ENCODE measurements at regions not wholly inside any gene's neighbourhood (a gene's known extent, or its start where the extent isn't known, plus 50 kb on each side); places are given as distances from the start of the nearest gene placed in this dataset.

GRCh38 chr14:84477996-84478395 is 1051.9 kb upstream of the FLRT2 start:
- H3K27ac ChIP-seq (ENCODE audit: low read length): no peak overlapping the region
- intact Hi-C loops (cut with micrococcal nuclease; ENCODE audit: unreplicated experiment): no loop called here

GRCh38 chr14:84482256-84483071 is 1047.5 kb upstream of the FLRT2 start:
- no peak for ATAC-seq
- TF ChIP-seq REST (IDR thresholded peaks at IDR 0.05; ENCODE audit: insufficient read depth in 1 of 2, low read depth in 2 of 2, low read length in 1 of 2): no peak
- TF ChIP-seq POLR2AphosphoS5 (IDR thresholded peaks at IDR 0.05; ENCODE audit: low read depth, low read length): no peak
- TF ChIP-seq TCF7L2 (IDR thresholded peaks at IDR 0.05; ENCODE audit: low read depth, low read length): no peak
- TF ChIP-seq CTCF (IDR thresholded peaks at IDR 0.05): no peak
- no peak for TF ChIP-seq SIN3A (IDR thresholded peaks at IDR 0.05; ENCODE audit: borderline replicate concordance, insufficient read depth, low read depth, low read length)
- POLR2A ChIA-PET: interaction anchor here (0.6 kb wide), 1 partner anchor 264 kb away, joined by 3 read pairs; no protein-coding TSS in a partner anchor
- in situ Hi-C loops (cut with HindIII; ENCODE audit: low pct_unique_long_range_greater_than_20kb, low sequenced_read_pairs) (no loop called here), intact Hi-C loops (cut with micrococcal nuclease; ENCODE audit: unreplicated experiment) (no loop called here)
- no peak for DNase-seq (ENCODE audit: low read depth, low spot score)
- H3K27me3 ChIP-seq (ENCODE audit: control insufficient read depth, insufficient read depth, low read length): no peaks in the 10 kb centered on the region
- H3K9me3 ChIP-seq (ENCODE audit: control insufficient read depth, insufficient read depth, low read depth, low read length): no peaks in the 10 kb centered on the region
- no peaks in the 10 kb centered on the region for H3K4me1 ChIP-seq (ENCODE audit: control insufficient read depth, insufficient read depth, low read length)
- no peaks in the 10 kb centered on the region for H3K36me3 ChIP-seq (ENCODE audit: control insufficient read depth, insufficient read depth, low read length)
- H3K27ac ChIP-seq (ENCODE audit: low read length): no peak overlapping the region
- CTCF ChIA-PET: no interaction called here
- BruUV-seq (replicated peaks): no TSS peak
- H3K4me3 ChIP-seq (ENCODE audit: low read depth in 2 of 2, low read length in 2 of 2): no peak overlapping the region

More at GRCh38 chr14:84477996-84478395, 1051.9 kb upstream of the FLRT2 start:
- in situ Hi-C loops (cut with HindIII; ENCODE audit: low pct_unique_long_range_greater_than_20kb, low sequenced_read_pairs): no loop called here
- Histone ChIP-seq H3K9me3 (ENCODE audit: control insufficient read depth, insufficient read depth, low read depth, low read length) (no peaks in the 10 kb centered on the region), H3K27me3 (ENCODE audit: control insufficient read depth, insufficient read depth, low read length) (no peaks in the 10 kb centered on the region), H3K36me3 (ENCODE audit: control insufficient read depth, insufficient read depth, low read length) (no peaks in the 10 kb centered on the region), H3K4me1 (ENCODE audit: control insufficient read depth, insufficient read depth, low read length) (no peaks in the 10 kb centered on the region), H3K4me3 (ENCODE audit: low read depth in 2 of 2, low read length in 2 of 2) (no peak overlapping the region)
- CTCF ChIA-PET: no interaction called here
- DNase-seq (ENCODE audit: low read depth, low spot score): no peak
- BruUV-seq (replicated peaks): no TSS peak
- POLR2A ChIA-PET: no interaction called here
- no peak for ATAC-seq
- TF ChIP-seq POLR2AphosphoS5 (IDR thresholded peaks at IDR 0.05; ENCODE audit: low read depth, low read length): no peak
- no peak for TF ChIP-seq SIN3A (IDR thresholded peaks at IDR 0.05; ENCODE audit: borderline replicate concordance, insufficient read depth, low read depth, low read length)
- no peak for TF ChIP-seq TCF7L2 (IDR thresholded peaks at IDR 0.05; ENCODE audit: low read depth, low read length)
- no peak for TF ChIP-seq REST (IDR thresholded peaks at IDR 0.05; ENCODE audit: insufficient read depth in 1 of 2, low read depth in 2 of 2, low read length in 1 of 2)
- no peak for TF ChIP-seq CTCF (IDR thresholded peaks at IDR 0.05)
